Brain microvascular endothelial cell (primary cell): ENCODE measurements at regions not wholly inside any gene's neighbourhood (a gene's known extent, or its start where the extent isn't known, plus 50 kb on each side); places are given as distances from the start of the nearest gene placed in this dataset.
A peak's percentile ranks its signal among the peaks of the same experiment; 100 is the strongest.
"Not testable (repeated sequence)": the region's sequence is repeated elsewhere in the genome, so short reads cannot be mapped to it uniquely, and the experiment has no call there.

Source experiments
- DNase-seq: peaks from one replicate; pipeline ENCODE4 v3.0.0-alpha.2; 2020
- H3K27ac ChIP-seq: fragments of 250-450 bp; sonication (Bioruptor Pico); 2 replicates; pipeline ENCODE4 v1.5.1; 2020; ENCODE audit warnings: mild to moderate bottlenecking, moderate library complexity
- H3K27me3 ChIP-seq: fragments of 250-450 bp; sonication (Bioruptor Pico); replicated peaks from 2 replicates; pipeline ENCODE4 v1.5.1; 2020; ENCODE audit warnings: mild to moderate bottlenecking
- H3K36me3 ChIP-seq: fragments of 250-450 bp; sonication (Bioruptor Pico); replicated peaks from 2 replicates; pipeline ENCODE4 v1.5.1; 2020; ENCODE audit warnings: mild to moderate bottlenecking
- H3K4me3 ChIP-seq: 2 replicates; pipeline ENCODE4 v1.5.1; 2011; ENCODE audit warnings: low read depth, mild to moderate bottlenecking, control low read depth, low read length, moderate library complexity
- CTCF ChIP-seq: IDR thresholded peaks from 2 replicates; pipeline ENCODE4 v1.5.1; 2011; ENCODE audit warnings: low read depth, mild to moderate bottlenecking, moderate library complexity, low read length, control low read depth, inconsistent platforms; ENCODE audit errors: missing control alignments
- in situ Hi-C: cut with HindIII; loops from 2 replicates; pipeline ENCODE4 v1.10.0; 2017; ENCODE audit warnings: low sequenced_read_pairs, low pct_ligation_motif_present

GRCh38 chr7:103244865-103245264 is 52.4 kb upstream of the PMPCB start:
- H3K4me3 ChIP-seq, H3K36me3 ChIP-seq, DNase-seq, H3K27me3 ChIP-seq, H3K27ac ChIP-seq, in situ Hi-C loops: not testable (repeated sequence)

GRCh38 chr7:103240806-103241205 is 56.4 kb upstream of the PMPCB start:
- TF ChIP-seq CTCF: no peak
- Histone ChIP-seq H3K36me3 (no peaks in the 10 kb centered on the region), H3K27me3 (no peaks in the 10 kb centered on the region), H3K27ac (no peak overlapping the region), H3K4me3 (no peak overlapping the region)
- in situ Hi-C loops: no loop called here
- DNase-seq: no peak

- H3K36me3 ChIP-seq, DNase-seq, H3K27me3 ChIP-seq, H3K4me3 ChIP-seq, H3K27ac ChIP-seq, in situ Hi-C loops: not testable (repeated sequence)
These were observed 61.4 kb upstream of the PMPCB start for GRCh38 chr7:103235824-103236223.

GRCh38 chr7:103234877-103235276 is 62.4 kb upstream of the PMPCB start:
- H3K36me3 ChIP-seq, DNase-seq, in situ Hi-C loops, H3K4me3 ChIP-seq, H3K27ac ChIP-seq, H3K27me3 ChIP-seq: not testable (repeated sequence)

GRCh38 chr7:103227787-103228186 is 69.4 kb upstream of the PMPCB start:
- H3K27me3 ChIP-seq, in situ Hi-C loops, H3K4me3 ChIP-seq, H3K36me3 ChIP-seq, H3K27ac ChIP-seq, DNase-seq: not testable (repeated sequence)

GRCh38 chr7:103225798-103226197 is 71.4 kb upstream of the PMPCB start:
- H3K36me3 ChIP-seq, H3K27me3 ChIP-seq, H3K4me3 ChIP-seq, H3K27ac ChIP-seq, in situ Hi-C loops, DNase-seq: not testable (repeated sequence)

- H3K27me3 ChIP-seq, H3K36me3 ChIP-seq, H3K27ac ChIP-seq, H3K4me3 ChIP-seq, DNase-seq, in situ Hi-C loops: not testable (repeated sequence)
These were observed 74.2 kb upstream of the NAPEPLD start for GRCh38 chr7:103223065-103223464.

GRCh38 chr7:103211049-103211448 is 62.1 kb upstream of the NAPEPLD start:
- H3K27me3 ChIP-seq, H3K36me3 ChIP-seq, in situ Hi-C loops: not testable (repeated sequence)

GRCh38 chr7:103199191-103199590 is 50.3 kb upstream of the NAPEPLD start:
- H3K27ac ChIP-seq, H3K36me3 ChIP-seq, H3K27me3 ChIP-seq, in situ Hi-C loops, H3K4me3 ChIP-seq: not testable (repeated sequence)
- peak; percentile 62 for DNase-seq

More at GRCh38 chr7:103211049-103211448, 62.1 kb upstream of the NAPEPLD start:
- H3K4me3 ChIP-seq, DNase-seq, H3K27ac ChIP-seq: not testable (repeated sequence)
